RKO (cell line): ENCODE measurements at regions not wholly inside any gene's neighbourhood (a gene's known extent, or its start where the extent isn't known, plus 50 kb on each side); places are given as distances from the start of the nearest gene placed in this dataset.
"Not testable (repeated sequence)": the region's sequence is repeated elsewhere in the genome, so short reads cannot be mapped to it uniquely, and the experiment has no call there.

Experiments used
- DNase-seq: peaks from one replicate; pipeline ENCODE4 v3.0.0-alpha.2; 2016; ENCODE audit warnings: low spot score

DNA sequence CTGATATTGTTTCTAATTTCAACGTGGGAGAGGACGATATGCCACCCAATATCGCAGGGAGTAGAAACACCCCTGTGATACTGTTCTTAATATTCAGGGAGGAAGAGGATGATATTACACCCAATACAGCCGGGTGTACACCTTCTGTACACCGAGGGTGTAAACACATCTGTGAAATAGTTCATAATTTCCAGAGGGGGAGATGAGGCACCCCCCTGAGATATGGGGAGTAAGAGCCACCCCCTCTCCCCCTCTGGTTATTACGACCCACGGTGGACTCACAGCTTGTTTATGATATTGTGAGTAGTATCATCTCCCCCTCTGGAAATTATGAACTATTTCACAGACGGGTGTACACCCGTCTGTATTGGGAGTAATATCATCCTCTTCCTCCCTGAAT lies 403.9 kb upstream of the TMEFF2 start:
- not testable (repeated sequence) for DNase-seq

DNA sequence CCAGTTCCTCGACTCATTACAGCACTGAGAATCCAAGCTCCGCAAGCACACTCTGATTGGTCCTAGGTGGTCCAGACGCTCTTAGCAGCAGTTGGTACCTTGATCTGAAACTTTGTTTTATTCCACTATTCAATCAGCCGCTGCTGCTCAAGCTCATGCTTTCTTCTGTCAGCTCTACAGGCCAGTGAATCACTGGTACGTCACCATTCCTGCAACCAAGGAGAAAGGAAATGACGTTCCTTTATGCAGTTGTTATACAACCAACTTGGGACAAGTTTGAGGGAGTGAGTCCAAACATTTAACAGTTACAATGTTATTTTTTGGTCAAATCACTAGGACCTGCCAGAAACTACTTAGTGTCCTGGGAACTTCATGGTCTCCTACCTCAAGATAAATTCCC lies 398.8 kb upstream of the TMEFF2 start:
- peak; percentile 2 for DNase-seq

DNA sequence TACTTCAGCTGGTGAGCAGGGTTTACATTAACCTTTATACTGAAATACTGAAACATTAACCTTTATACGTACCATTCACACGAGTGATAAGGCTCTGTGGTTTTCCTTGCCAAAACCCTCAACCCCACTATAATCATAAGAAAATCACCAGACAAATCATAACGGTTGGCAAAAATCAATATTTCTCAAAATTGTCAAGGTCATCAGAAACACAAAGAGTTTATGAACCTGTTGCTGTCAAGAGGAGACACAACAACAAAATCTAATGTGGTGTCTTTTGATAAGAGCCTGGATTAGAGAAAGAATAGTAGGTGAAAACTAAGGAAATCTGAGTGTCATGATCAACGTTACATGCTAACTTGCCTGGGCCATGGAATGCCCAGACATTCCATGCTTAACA lies 396.9 kb upstream of the TMEFF2 start:
- no peak for DNase-seq

DNA sequence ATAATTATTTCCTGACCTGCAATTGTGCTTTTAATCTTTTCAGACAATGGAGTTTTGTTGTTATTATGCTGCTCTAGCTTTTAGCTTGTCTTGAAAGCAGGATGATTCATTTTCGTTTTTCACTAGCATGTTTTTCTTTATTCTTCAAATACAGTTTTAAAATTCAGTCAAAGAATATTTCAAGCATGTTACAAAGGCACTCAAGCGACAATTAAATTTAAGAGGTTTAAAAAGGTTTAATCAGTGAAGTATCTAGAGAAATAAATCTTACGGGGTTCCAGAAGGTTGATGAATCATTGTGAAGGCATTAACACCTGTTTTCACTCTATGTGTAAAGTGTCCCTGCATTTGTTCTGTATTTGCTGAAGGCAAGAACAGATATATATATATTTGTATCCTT lies 390.7 kb upstream of the TMEFF2 start:
- no peak for DNase-seq

DNA sequence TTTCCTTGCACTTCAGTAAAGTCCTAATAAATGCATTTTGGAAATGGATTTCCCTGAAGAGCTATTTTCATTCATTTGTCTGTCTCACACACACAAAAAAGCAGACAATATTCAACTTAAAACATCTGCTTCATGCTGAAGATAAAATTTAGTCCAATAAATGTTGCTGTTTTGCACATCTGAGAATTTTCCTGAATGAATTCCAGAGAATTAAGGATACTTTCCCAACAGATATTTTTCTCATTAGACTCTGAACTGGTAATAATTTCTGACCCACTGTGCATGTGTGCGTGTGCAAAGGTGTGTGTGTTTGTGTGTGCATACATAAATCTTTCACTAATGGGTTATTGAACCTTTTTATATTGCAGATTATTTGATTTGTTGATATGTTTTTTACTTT lies 390.2 kb upstream of the TMEFF2 start:
- DNase-seq: no peak

DNA sequence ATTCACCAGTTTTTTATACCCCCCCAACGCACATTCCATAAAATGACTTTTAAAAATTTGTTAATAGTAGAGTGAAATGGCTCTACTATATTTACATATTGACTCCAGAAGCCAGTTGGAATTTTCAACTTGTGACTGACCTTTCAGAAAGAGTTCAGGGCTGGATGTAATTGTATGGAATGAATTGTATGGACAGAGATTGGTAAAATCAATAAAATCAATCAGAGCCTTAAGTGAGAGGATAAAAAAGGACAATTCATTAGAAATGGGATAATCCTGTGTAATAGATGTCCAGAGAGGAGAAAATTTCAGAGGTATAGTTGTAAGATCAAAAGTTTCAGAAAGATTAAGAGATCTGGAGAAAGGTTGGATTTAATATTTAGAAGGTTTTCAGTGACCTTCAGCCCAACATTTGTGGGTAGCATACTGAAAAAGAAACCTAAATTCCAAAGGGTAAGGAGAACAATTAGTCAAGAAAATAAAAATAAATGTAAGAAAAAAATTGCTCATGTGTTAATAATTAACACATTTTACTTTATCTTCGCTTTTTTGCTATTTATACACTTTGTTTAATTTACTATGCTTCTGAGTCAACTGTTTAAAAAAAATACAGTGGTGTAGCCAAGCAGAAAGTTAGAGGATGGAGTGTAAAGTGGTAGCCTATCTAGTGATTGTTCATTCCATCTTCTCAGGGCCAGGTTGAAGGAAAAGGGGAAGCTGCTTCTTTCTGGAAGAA lies 385.4 kb upstream of the TMEFF2 start:
- no peak for DNase-seq

DNA sequence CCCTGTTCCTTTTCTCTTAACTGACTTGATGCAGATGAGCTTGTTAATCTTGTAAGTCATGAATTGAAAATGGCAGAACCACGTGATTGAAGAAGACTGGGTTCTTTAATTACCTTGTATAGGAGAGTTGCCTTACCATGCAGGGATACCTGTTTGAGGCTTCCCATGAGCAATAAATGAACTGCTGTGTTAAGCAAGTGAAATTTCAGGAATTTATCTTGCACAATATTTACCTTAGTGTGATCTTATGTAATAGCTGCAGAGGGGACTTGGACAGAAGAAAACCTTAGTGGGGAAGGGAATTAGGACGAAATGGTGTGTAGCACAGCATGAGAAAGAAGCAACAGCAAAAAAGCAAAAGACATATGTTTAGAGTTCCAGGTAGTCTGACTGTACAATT lies 384.0 kb upstream of the TMEFF2 start:
- no peak for DNase-seq

DNA sequence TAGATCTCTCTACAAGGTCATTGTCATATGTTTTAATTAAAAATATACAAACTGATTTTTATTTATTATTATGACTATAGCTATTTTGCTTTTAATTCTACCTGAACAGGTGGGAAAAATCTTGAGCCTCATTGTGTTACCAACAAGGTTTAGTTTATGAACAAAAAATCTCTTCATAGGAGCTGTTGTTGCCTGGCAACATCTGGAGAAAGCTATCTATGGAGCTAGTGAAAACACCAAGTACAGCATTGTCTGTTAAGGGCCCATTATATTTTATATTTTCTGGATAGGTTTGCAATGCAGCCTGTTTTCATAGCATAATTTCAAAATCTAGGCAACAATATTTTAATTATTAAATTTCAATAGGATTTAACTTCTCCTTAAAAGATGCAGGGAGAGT lies 383.0 kb upstream of the TMEFF2 start:
- DNase-seq: no peak

DNA sequence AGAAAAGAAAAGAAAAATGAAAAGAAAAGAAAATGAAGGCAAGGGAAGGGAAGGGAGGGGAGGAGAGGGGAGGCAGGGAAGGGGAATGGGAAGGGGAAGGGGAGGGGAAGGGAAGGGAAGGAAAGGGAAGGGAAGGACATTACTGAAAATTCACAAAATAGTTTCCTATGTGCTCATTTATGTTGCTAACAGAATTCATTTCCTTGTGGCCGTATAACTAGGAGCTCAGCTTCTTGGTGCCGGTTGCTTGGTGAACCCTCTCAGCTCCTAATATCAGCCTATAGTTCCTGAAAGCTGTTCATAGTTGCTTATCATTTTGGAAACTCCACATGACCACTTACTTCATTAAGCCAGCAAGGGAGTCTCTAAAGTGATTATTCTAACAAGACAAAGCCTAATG lies 379.8 kb upstream of the TMEFF2 start:
- DNase-seq: no peak

DNA sequence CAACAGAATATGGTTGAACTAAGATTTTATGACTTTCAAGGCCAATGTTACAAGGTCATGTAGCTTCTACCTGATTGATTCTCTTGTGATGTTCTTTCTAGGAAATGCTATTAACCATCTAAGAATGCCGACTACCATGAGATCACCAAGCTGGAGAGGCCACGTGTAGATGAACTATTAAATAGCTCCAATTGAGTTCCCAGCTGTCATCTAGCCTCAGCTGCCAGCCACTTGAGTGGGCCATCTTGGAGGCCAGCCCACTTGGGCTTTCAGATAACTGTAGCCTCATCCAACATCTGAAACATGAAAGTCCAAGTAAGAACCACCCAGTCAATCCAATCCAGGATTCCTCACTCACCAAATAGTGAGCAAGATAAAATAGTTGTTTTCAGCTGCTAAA lies 376.9 kb upstream of the TMEFF2 start:
- no peak for DNase-seq

DNA sequence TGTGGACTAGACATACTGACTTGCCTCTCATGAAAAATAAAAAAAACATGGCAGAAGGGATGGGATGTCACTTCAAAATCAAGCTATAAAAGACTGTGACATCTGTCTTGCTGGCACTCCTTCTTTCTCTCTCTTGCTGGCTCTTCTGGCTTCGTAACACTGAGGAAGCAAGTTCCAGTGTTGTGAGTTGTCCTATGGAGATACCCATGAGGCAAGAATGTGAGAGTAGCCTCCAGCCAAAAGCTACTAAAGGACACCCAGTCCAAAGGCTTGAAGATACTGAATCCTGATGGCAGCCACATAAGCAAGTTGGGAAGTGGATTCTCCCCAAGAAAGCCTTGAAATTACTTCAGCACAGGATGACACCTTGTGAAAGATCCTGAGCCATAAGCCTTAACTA lies 376.1 kb upstream of the TMEFF2 start:
- no peak for DNase-seq

DNA sequence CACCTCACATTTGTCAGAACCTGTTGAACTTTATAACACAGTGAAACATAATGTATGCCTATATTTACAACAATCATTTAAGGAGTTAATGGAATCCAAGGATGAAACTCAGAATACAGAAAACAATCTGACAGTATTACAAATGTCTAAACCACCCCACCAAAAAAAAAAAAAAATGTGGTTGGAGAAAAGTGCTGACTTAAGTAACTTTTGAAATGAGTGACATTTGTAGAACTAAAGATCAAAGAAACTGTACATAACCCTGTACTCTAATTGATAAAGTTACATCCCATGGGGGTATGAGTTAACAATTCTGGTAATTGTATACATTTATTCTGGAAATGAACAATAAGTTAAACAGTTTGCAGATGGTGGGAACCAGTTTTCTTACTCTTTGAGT lies 372.1 kb upstream of the TMEFF2 start:
- no peak for DNase-seq

DNA sequence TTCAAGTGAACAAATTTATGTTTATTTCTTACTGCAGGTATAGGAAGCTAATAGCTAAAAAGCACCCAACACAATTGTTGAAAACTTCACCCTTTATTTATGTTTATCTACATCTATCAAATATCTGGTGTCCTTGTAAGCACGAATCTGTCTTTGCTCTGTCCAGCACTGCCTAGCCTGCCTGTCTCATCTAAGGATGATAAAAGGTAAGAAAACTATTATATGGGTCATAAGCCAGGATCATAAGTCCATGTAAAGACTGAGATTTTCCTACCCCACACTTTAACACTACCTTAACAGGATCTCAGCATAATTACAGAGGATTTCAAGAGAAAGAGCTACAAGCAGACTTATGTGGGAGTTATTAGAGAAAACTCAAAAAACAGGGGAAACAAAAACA lies 365.6 kb upstream of the TMEFF2 start:
- no peak for DNase-seq

DNA sequence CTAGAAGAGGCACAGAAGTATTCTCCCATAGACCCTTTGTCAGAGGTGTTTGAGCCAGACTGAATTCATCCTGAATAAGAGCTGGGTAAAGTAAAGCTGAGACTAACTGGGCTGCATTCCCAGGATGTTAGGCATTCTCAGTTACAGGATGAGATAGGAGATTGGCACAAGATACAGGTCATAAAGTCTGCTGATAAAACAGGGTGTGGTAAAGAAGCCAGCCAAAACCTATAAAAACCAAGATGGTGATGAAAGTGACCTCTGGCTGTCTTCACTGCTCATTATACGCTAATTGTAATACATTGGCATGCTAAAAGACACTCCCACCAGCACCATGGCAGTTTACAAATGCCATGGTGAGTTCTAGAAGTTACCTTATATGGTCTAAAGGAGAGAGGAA lies 364.9 kb upstream of the TMEFF2 start:
- no peak for DNase-seq

DNA sequence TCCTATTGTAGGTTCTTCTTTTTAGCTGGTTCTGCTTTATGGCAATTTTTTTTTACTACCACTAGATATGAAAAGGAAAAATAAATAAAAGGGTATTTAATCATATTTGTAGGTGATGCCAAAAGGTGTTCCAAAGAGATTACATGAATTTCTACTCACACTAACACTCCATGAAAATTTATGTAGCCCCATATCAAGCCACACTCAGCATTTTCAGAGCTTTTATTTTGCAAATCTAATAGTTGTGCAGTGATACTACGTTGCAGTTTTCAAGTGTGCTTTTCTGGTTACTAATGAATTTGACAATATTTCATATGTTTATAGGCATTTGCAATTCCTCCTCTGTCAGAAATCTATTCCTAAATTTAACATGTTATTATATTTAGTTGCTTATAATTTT lies 363.9 kb upstream of the TMEFF2 start:
- no peak for DNase-seq

DNA sequence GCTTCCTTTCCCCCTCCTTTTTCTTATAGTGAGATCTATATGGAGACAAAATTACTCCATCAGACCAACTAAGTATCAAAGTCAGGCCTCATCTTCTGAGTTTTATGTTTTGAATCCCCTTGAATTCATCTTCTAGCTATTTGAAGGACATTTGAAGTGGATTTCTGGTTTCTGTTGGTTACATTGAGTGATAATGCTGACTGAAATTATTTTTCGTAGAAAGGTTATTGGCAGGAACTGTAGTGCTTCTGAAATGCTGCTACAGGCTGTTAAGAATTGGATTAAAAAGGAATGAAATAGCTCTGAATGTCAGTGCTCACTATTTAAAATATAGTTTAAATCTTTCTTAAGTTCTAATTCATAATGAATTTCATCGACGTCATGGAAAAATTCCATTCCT lies 361.0 kb upstream of the TMEFF2 start:
- no peak for DNase-seq

DNA sequence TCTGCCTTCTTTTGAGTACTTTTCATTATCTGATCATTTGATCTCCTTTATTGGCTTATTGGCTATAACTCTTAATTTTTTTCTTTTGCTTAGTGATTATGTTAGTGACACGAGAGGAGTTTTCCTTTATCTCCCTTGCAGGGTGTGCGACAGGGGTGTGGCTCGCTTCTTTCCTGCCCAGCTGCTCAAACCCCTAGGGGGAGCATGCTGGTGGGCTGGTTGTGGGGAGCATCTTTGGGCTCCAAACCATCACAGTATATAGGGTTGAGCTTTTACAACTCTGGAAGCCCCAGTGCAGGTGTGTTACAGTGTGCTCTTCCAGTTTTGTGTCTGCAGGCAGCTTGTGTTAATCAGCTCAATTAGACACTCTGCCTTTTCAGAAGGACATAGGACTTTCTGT lies 357.0 kb upstream of the TMEFF2 start:
- DNase-seq: no peak

DNA sequence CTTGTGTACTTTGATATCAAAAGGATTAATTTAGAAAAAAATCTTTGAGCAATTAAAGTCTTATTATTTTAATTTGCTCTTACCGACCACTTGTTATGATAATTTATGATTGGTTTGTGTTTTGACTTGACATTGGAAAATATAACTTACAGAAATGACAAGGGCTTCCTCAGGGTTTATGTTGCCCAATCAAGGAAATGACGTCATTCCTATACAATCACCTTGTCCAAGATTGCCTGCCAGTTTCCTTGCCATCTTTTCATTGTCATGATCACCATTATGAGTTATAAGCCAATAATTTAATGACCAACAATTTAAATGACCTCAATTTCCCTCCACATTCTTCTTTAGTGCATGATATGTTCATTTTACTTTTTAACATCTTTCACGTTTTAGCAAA lies 351.8 kb upstream of the TMEFF2 start:
- DNase-seq: peak; percentile 47

DNA sequence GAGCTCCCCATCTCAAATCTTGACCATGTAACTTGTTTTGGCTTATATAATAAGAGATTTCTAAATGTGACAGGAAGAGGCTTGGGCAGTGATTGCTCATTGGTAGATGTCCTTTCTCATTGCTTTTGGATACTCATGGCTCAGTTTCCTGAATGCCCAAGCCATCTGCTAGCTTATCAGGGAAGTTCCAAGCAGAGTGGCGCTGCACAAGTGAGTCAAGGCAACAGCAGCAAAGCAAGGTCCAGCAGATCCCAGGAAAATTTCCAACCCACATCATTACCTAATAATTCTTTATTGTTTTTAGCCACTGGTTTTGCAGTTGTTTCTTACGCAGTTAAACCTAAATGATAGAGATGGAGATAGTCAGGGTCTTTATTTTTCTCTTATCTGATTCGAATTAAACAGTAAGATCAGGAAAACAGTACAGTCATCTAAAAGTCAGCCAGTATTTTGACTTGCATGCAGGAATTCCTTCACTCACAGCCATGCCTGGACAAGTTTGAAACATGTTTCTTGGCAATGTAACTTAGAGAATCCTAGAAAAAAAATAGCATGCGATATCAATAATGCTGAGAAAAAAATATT lies 349.7 kb upstream of the TMEFF2 start:
- DNase-seq: no peak

DNA sequence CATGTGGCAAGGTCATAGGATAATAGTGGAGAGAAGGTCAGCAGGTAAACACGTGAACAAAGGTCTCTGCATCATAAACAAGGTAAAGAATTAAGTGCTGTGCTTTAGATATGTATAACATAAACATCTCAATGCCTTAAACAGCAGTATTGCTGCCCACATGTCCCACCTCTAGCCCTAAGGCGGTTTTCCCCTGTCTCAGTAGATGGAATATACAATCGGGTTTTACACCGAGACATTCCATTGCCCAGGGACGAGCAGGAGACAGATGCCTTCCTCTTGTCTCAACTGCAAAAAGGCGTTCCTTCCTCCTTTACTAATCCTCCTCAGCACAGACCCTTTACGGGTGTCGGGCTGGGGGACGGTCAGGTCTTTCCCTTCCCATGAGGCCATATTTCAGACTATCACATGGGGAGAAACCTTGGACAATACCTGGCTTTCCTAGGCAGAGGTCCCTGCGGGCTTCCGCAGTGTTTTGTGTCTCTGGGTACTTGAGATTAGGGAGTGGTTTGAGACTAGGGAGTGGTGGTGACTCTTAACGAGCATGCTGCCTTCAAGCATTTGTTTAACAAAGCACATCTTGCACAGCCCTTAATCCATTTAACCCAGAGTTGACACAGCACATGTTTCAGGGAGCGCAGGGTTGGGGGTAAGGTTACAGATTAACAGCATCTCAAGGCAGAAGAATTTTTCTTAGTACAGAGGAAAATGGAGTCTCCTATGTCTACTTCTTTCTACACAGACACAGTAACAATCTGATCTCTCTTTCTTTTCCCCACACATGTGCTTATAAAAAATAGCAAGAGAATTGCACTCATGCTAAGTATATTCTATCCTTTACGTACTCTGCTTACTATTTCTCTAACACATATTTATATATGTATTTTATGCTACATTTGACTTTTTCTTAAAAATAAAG lies 347.7 kb upstream of the TMEFF2 start:
- not testable (repeated sequence) for DNase-seq

DNA sequence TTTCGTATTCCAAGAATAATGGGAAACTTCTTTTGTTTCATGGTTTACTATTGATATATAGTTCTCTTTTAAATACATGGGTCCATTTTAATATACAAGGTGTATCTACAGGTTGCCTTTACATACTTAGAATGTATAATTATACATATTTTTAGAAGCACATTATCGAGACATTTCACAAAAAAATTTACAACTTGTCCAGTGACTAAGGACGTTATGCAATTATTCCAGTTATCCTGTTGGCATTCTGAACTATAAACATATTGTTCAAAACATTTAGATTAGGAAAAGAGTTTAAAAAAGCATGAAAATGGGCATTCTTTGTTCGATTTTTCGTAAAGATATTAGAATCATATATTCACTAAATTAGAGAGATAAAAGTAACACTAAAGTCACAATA lies 344.6 kb upstream of the TMEFF2 start:
- DNase-seq: no peak

DNA sequence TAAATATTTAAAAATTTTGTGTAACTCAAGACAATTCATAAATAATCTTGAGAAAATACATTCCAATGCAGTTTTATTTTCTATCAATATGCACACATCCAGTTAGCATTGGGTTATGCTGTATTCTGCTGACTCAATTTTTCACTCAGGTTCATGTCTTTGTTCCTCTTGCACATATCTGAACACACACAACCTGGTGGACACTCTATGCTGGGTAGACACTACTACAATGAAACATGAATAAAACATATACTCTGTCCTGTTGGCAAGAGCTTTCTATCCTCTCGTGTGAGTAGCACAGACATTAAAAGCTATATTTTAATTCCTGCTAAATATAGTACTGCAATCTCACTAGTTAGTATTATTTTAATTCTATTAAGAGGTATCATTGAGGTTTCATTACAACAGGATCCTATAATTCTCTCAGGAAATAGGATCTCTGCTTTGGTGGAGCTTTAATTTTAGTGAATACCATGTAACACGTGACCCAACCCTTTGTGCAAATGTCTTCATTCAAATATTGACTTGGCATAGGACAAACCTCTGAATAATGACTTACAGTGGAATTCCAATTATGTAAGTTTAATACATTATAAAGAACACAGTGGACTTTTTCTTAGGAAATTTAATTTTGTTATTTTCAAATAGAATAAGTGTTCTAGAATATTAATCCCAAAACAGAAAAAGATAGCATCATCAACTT lies 342.3 kb upstream of the TMEFF2 start:
- no peak for DNase-seq
